NCI-H748 treated with DMSO at 0.1 percent for 48 hours (cell line): ENCODE measurements at regions not wholly inside any gene's neighbourhood (a gene's known extent, or its start where the extent isn't known, plus 50 kb on each side); places are given as distances from the start of the nearest gene placed in this dataset.

ENCODE experiments used
- DNase-seq: peaks from one replicate; lab custom pipeline; 2025; lab: John Stamatoyannopoulos, UW

GRCh38 chr14:54312166-54312801 is 84.5 kb upstream of the CDKN3 start:
- DNase-seq, result no peak

DNA sequence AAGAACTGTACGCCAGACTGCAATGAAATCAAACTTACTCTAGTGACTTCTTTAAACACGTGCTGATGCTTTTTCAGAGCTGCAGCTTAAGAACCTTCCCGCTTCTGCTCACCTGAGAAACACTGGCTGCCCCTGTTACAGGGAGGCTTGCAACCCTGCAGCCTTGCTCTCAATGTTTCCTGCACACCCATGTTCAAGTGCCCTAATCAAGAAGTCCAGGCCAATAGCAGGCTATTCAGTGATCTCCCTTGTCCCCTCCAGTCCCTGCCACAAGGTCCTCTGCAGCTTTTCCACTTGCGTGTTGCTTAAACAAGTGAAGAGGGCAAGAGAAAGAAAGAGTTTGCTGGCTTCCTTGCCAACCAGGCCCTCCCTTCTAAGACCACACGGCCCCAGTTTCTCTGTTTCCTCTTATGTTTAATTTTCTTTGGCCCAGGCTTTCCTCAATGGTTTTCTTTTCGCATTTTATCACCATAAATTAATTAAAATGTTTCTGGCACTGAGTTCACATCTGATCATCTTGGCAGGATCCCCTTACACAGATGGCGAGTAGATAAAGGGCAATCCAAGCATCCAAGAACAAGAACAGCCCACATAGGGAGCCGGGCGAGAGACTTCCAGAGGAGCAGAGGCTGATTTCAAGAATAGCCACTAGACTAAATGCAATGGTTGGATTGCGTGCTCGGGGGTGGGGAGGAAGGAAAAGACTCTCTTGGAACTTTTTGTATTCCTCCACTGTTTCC is 82.3 kb upstream of the CDKN3 start:
- no peak for DNase-seq

- DNase-seq, result no peak
These were observed 80.2 kb upstream of the CDKN3 start for GRCh38 chr14:54316652-54317051.

DNA sequence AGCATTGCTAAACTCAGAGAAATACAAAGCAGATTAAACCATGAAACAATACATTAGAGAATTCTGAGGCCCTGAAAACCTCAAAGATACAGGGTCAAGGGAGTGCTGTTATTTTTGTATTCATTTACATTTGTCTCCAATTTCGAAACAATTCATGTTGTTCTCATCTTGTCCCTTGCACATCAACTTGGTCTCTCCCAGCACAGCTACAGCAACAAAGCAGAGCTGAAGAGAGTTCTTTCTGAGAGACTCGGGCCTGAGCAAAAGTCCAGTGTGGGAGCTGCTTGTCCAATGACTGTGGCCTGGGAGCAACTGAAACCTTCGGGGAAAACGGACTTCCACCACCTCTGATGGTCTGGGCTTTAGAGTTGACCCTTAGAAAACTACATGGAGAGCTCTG is 79.4 kb upstream of the CDKN3 start:
- no peak for DNase-seq

GRCh38 chr14:54322246-54322645 is 74.6 kb upstream of the CDKN3 start:
- no peak for DNase-seq

DNA sequence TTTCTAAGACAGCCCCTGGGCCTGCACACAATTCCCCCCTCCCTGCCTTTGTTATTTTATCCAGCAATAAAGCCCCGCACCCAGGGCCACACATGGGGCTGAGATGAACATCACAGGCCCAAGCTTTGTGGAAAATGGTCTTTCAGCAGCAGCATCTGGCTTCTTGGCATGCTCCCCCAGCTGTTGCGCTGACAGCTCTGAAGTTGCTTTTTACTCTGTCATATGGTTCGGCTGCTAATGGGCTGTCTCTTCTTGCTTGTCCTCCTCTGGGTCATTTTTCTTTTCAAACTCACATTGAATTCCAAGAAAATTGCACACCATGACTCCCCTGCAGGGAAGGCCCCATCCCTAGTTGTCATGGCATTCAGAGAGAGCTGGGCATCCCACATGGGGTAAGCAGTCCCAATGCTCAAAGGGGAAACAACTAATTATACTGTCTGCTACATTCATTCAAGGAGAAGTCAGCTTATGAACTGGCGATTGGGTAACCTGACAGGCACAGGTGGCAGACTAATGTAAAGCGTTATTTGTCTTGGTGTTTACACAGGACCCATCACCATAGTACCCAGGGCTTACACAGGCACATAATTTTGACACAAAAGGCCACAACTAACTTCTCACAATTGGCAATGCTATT is 74.0 kb upstream of the CDKN3 start:
- DNase-seq, result peak; percentile 57

DNA sequence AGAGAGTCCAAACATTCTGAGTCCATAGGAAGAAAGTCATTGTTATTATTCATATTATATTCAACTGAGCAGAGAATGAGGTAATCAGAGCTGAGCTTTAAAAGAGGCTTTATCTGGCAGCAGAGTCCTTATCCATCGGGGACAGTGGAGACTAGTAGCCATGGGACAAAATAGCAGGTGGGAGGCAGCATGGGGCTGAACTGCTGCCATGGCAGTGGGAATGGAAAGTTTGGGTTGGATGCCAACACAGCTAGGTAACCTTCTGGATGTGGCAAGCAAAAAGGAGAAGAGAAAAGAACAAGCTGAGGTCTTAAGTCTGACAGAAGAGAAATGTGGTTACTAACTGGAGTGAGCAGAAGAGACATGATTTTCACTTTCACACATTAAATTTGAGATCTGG is 71.0 kb upstream of the CDKN3 start:
- no peak for DNase-seq

DNA sequence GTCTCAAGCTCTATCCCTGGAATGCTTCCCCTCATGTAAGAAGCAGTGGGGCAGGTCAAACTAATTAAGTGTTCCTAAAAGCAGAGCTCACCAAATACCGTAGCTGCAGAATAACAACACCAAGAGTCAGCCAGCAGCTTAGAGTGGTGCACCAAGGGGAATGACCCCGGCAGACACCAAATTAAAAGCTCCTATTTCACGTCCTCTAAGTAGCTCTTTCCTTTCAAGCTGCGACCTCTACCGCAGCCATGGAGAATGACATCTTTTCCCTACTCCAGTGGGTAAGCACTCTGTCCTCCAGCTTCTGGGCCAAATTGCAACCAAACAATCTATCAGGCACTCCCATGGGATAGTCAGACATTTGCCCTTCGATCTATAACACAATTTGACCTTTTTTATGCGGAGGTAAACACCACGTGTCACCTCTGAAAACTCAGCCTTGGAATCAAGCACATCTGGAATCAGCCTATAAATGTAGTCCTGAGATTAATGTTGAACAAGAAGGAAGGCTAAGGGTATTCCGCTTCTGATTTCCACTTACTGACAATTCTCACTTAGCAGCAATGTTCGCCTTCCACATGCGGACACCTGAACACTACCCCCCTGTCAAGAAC is 67.6 kb upstream of the CDKN3 start:
- peak; percentile 47 for DNase-seq

GRCh38 chr14:54330876-54331275 is 65.9 kb upstream of the CDKN3 start:
- DNase-seq, result no peak

DNA sequence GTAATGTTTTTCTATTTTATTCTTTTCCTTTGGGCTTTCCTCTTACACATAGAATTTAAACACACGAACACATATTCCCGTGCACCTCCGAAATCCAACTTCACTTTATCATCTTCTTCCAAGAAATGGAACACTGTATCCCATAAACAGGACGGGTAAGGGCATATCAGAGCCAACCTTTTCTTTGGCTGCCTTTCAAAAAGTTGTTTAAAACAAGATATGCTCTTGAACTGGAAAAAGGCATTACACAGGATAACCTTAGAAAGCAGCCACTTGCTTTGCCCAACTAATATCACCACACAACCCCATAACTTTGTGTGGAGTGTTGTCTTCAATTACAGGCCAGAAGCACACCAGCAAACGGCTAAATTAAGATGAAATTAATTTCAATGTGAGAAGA is 65.3 kb upstream of the CDKN3 start:
- no peak for DNase-seq

GRCh38 chr14:54332490-54332889 is 64.3 kb upstream of the CDKN3 start:
- DNase-seq, result no peak

- DNase-seq, result no peak
These were observed 63.3 kb upstream of the CDKN3 start for GRCh38 chr14:54333511-54333910.

GRCh38 chr14:54335569-54336155 is 61.1 kb upstream of the CDKN3 start:
- no peak for DNase-seq

- no peak for DNase-seq
These were observed 59.5 kb upstream of the CDKN3 start for GRCh38 chr14:54337314-54337713.

GRCh38 chr14:54338696-54339317 is 58.0 kb upstream of the CDKN3 start:
- no peak for DNase-seq

GRCh38 chr14:54339771-54340170 is 57.0 kb upstream of the CDKN3 start:
- DNase-seq, result no peak

GRCh38 chr14:54342806-54343205 is 54.0 kb upstream of the CDKN3 start:
- DNase-seq, result no peak

- peak; percentile 92 for DNase-seq
These were observed 53.3 kb upstream of the CDKN3 start for GRCh38 chr14:54343272-54344121.

DNA sequence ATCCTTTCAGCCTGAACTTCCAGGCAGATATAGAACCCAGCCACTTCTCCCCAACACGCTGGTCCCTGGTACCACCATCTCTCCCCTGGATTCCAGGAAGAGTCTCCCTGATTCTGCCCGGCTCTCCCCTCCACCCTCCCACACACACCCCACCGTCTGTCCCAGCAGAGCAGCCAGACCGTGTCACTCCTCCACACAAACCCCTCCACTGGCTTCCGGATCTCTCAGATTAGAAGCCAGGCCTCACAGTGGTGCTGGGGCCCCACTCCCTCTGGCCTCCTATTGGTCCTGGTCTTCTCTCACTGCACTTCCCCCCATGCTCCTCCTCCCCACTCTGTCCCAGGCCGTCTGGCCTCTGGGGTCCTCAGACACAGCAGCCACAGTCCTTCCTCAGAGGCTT is 52.4 kb upstream of the CDKN3 start:
- no peak for DNase-seq

- no peak for DNase-seq
These were observed 50.5 kb upstream of the CDKN3 start for GRCh38 chr14:54346257-54346656.
